GM23248 (cell line): ENCODE measurements at regions not wholly inside any gene's neighbourhood (a gene's known extent, or its start where the extent isn't known, plus 50 kb on each side); places are given as distances from the start of the nearest gene placed in this dataset.

ENCODE experiments used
- EZH2 ChIP-seq: fragments of 200-600 bp; sonication (generic); IDR thresholded peaks from 2 replicates; pipeline ENCODE4 v1.6.1; 2018; ENCODE audit warnings: antibody characterized with exemption, mild to moderate bottlenecking; ENCODE audit not compliant: insufficient read depth, poor library complexity, severe bottlenecking
- EZH2phosphoT487 ChIP-seq: fragments of 200-600 bp; sonication (generic); IDR thresholded peaks from 2 replicates; pipeline ENCODE4 v1.6.1; 2018; ENCODE audit warnings: antibody characterized with exemption, moderate library complexity, mild to moderate bottlenecking, low read depth; ENCODE audit not compliant: insufficient read depth

GRCh38 chr18:72194072-72194471, 350.1 kb downstream of the CBLN2 start:
- TF ChIP-seq EZH2 (no peak), EZH2phosphoT487 (no peak)
